ENCODE measurements at regions not wholly inside any gene's neighbourhood (a gene's known extent, or its start where the extent isn't known, plus 50 kb on each side); places are given as distances from the start of the nearest gene placed in this dataset.

DNA sequence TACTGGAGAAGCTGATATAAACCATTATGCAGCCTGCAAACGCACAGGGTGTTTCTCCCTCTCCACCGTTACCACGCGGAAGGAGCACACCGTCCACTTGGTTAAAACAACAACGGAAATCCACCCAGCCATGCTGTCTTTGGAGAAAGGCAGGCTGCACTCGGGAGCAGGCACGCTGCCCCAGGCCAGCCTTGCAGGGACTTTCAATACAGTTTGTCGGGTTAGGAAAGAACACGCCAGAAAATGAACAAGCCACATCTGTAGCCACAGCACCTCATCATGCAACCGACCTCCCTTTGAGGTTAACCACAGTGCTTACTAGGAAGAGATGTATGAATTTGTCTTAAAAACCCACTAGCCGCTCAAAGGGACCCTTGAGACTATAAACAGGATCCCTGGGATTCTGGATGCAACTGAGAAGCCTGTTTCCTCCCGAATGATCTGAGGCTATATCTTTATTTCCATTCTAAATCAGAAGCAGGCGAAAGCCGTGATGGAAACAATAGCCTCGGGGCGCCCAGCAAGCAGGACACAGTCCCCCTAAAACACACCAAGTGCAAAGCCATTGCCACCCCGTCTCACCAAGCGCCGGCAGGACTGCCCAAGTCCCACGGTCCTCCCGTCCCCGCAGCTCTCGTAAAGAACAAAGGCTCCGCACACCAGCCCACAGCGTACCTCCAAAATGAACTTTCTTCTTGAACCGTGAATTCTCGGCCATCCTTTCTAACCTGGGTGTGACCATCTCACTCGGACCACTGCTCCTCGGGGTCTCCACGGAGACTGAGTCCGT lies 318.9 kb downstream of the CTTN start:
- no peak for TF ChIP-seq POLR2AphosphoS5 (IDR thresholded peaks at IDR 0.05; ENCODE audit: low read depth, low read length)
- TF ChIP-seq ZFX (IDR thresholded peaks at IDR 0.05): no peak
- TF ChIP-seq POLR2A (IDR thresholded peaks at IDR 0.05; ENCODE audit: borderline replicate concordance, extremely low read depth, insufficient read depth, insufficient read length): no peak
- TF ChIP-seq YY1 (IDR thresholded peaks at IDR 0.05; ENCODE audit: extremely low read depth, insufficient replicate concordance, low read depth, low read length): no peak
- TF ChIP-seq CTCF (IDR thresholded peaks at IDR 0.05 in 2 of 3, conservative IDR thresholded peaks at IDR 0.05 in 1 of 3; ENCODE audit: borderline replicate concordance in 1 of 3, insufficient read depth in 1 of 3, low read depth in 2 of 3, low read length in 2 of 3): no peak
- TF ChIP-seq RAD21 (IDR thresholded peaks at IDR 0.05; ENCODE audit: low read depth): no peak
- TF ChIP-seq EZH2phosphoT487 (IDR thresholded peaks at IDR 0.05; ENCODE audit: borderline replicate concordance): no peak
- no peak for TF ChIP-seq MAX (IDR thresholded peaks at IDR 0.05)
- TF ChIP-seq TCF7L2 (IDR thresholded peaks at IDR 0.05; ENCODE audit: borderline replicate concordance, extremely low read depth, insufficient read depth, insufficient read length): no peak
- TF ChIP-seq SP1 (IDR thresholded peaks at IDR 0.05; ENCODE audit: low read depth): no peak
- TF ChIP-seq ATF3 (IDR thresholded peaks at IDR 0.05): no peak
- no peak for TF ChIP-seq SIN3A (IDR thresholded peaks at IDR 0.05; ENCODE audit: low read depth)
- no peak for TF ChIP-seq JUND (IDR thresholded peaks at IDR 0.05)
